ENCODE measurements at regions not wholly inside any gene's neighbourhood (a gene's known extent, or its start where the extent isn't known, plus 50 kb on each side); places are given as distances from the start of the nearest gene placed in this dataset.

DNA sequence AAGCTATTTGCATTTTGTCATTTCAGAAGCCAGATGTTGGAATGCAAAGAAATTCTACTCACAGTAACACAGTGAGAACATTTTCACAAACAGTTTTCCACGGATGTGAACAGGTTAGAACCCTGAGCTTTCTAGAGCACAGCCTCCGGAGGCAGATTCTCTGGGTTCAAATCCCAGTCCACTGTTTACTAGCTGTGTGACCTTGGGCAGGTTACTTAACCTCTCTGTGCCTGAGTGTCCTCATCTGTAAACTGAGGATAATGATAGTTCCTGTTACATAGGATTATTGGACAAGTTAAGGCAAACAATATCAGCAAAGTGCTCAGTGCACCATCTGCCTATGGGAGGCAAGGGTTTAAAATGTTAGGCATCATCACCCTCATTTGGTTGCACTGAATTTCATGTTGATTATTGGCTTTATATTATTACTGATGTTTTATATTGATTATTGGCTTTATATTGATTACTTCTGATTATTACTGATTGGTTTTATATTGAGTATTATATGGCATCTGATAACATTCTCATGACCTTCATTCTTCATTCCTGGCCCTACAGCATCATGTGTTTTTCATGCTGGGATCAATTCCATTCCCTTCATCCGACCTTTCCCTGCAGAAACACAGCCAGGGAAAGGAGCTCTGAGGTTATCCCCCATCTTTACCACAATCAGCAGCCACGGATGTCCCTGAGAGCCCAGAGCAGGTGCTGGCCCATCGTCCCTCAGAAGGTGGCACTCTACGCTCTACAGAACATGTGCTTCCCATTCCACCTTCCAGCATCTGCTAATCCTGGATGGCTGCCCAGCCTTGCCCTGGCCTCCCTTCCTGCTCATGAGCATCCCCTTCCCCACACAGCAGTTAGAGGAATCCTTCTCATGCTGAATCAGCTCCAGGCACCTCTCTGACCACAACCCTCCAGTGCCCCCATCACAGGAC, 283.1 kb downstream of the PREX1 start:
- TF ChIP-seq EGR1 (IDR thresholded peaks at IDR 0.05) (no peak), CEBPB (IDR thresholded peaks at IDR 0.05) (no peak), TAF1 (IDR thresholded peaks at IDR 0.05; ENCODE audit: low read depth) (no peak), TEAD4 (IDR thresholded peaks at IDR 0.05) (no peak), EP300 (IDR thresholded peaks at IDR 0.05; ENCODE audit: borderline replicate concordance) (no peak), CREB1 (IDR thresholded peaks at IDR 0.05; ENCODE audit: low read depth) (no peak), ZBTB7A (IDR thresholded peaks at IDR 0.05; ENCODE audit: low read depth) (no peak), NFIC (IDR thresholded peaks at IDR 0.05) (no peak), YY1 (IDR thresholded peaks at IDR 0.05; ENCODE audit: low read depth) (no peak)
- TF ChIP-seq, protein P1, sequence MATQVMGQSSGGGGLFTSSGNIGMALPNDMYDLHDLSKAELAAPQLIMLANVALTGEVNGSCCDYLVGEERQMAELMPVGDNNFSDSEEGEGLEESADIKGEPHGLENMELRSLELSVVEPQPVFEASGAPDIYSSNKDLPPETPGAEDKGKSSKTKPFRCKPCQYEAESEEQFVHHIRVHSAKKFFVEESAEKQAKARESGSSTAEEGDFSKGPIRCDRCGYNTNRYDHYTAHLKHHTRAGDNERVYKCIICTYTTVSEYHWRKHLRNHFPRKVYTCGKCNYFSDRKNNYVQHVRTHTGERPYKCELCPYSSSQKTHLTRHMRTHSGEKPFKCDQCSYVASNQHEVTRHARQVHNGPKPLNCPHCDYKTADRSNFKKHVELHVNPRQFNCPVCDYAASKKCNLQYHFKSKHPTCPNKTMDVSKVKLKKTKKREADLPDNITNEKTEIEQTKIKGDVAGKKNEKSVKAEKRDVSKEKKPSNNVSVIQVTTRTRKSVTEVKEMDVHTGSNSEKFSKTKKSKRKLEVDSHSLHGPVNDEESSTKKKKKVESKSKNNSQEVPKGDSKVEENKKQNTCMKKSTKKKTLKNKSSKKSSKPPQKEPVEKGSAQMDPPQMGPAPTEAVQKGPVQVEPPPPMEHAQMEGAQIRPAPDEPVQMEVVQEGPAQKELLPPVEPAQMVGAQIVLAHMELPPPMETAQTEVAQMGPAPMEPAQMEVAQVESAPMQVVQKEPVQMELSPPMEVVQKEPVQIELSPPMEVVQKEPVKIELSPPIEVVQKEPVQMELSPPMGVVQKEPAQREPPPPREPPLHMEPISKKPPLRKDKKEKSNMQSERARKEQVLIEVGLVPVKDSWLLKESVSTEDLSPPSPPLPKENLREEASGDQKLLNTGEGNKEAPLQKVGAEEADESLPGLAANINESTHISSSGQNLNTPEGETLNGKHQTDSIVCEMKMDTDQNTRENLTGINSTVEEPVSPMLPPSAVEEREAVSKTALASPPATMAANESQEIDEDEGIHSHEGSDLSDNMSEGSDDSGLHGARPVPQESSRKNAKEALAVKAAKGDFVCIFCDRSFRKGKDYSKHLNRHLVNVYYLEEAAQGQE (IDR thresholded peaks at IDR 0.05; ENCODE audit: low read depth) = no peak

Data from Ishikawa (cell line).